Neural progenitor cell (in vitro differentiated cells): ENCODE measurements at regions not wholly inside any gene's neighbourhood (a gene's known extent, or its start where the extent isn't known, plus 50 kb on each side); places are given as distances from the start of the nearest gene placed in this dataset.

ENCODE experiments used
- DNase-seq: peaks from one replicate; pipeline ENCODE4 v3.0.0-alpha.2; 2016; ENCODE audit warnings: low spot score
- H2AFZ ChIP-seq: fragments of 200-600 bp; sonication (generic); replicated peaks from 2 replicates; pipeline ENCODE4 v1.6.1; 2016; ENCODE audit warnings: antibody characterized with exemption
- H3F3A ChIP-seq: fragments of 200-600 bp; sonication (generic); 2 replicates; pipeline ENCODE4 v1.6.1; 2016; ENCODE audit warnings: antibody characterized with exemption, low read depth
- H3K27ac ChIP-seq: fragments of 200-600 bp; sonication (generic); 2 replicates; pipeline ENCODE4 v1.5.1; 2016; ENCODE audit warnings: mild to moderate bottlenecking
- H3K27me3 ChIP-seq: fragments of 200-600 bp; sonication (generic); 2 replicates; pipeline ENCODE4 v1.6.1; 2016; ENCODE audit warnings: mild to moderate bottlenecking, moderate library complexity
- H3K36me3 ChIP-seq: fragments of 200-600 bp; sonication (generic); 2 replicates; pipeline ENCODE4 v1.5.1; 2016
- H3K4me1 ChIP-seq: fragments of 200-600 bp; sonication (generic); 2 replicates; pipeline ENCODE4 v1.6.1; 2016; ENCODE audit warnings: mixed run types
- H3K4me2 ChIP-seq: fragments of 200-600 bp; sonication (generic); 2 replicates; pipeline ENCODE4 v1.6.1; 2016
- H3K4me3 ChIP-seq: fragments of 200-600 bp; sonication (generic); 2 replicates; pipeline ENCODE4 v1.5.1; 2016
- H3K79me2 ChIP-seq: fragments of 200-600 bp; sonication (generic); 2 replicates; pipeline ENCODE4 v1.6.1; 2016; ENCODE audit warnings: low read depth
- H3K9ac ChIP-seq: fragments of 200-600 bp; sonication (generic); 2 replicates; pipeline ENCODE4 v1.6.1; 2016
- H3K9me3 ChIP-seq: fragments of 200-600 bp; sonication (generic); 2 replicates; pipeline ENCODE4 v1.5.1; 2016; ENCODE audit warnings: low read depth
- H4K20me1 ChIP-seq: fragments of 200-600 bp; sonication (generic); 2 replicates; pipeline ENCODE4 v1.6.1; 2016; ENCODE audit warnings: low read depth
- H3K27ac Mint-ChIP-seq: 3 replicates; pipeline ENCODE4 v1.8.0; 2021; ENCODE audit warnings: mixed read lengths
- H3K27me3 Mint-ChIP-seq: 2 replicates; pipeline ENCODE4 v1.8.0; 2022; ENCODE audit warnings: low read depth, mild to moderate bottlenecking, inconsistent platforms, moderate library complexity, mixed read lengths; ENCODE audit not compliant: insufficient read depth
- H3K36me3 Mint-ChIP-seq: 3 replicates; pipeline ENCODE4 v1.8.0; 2021; ENCODE audit warnings: mixed read lengths
- H3K4me1 Mint-ChIP-seq: 3 replicates; pipeline ENCODE4 v1.8.0; 2021; ENCODE audit warnings: mixed read lengths
- H3K4me3 Mint-ChIP-seq: 3 replicates; pipeline ENCODE4 v1.8.0; 2021; ENCODE audit warnings: mild to moderate bottlenecking, moderate library complexity, mixed read lengths
- H3K9me3 Mint-ChIP-seq: 3 replicates; pipeline ENCODE4 v1.8.0; 2020; ENCODE audit warnings: mixed read lengths
- EZH2 ChIP-seq: fragments of 200-600 bp; sonication (generic); IDR thresholded peaks from 2 replicates; pipeline ENCODE4 v1.6.1; 2017; ENCODE audit warnings: antibody characterized with exemption, mild to moderate bottlenecking, moderate library complexity
- EZH2phosphoT487 ChIP-seq: fragments of 200-600 bp; sonication (generic); IDR thresholded peaks from 2 replicates; pipeline ENCODE4 v1.6.1; 2017; ENCODE audit warnings: antibody characterized with exemption
- TF ChIP-seq, protein P1 (sequence below): fragments of 200-600 bp; sonication (generic); IDR thresholded peaks from 2 replicates; pipeline ENCODE4 v1.5.1; 2017; ENCODE audit warnings: antibody characterized with exemption, mild to moderate bottlenecking

GRCh38 chr13:102993348-102993747, 72.9 kb downstream of the SLC10A2 start:
- H3K36me3 ChIP-seq = no peaks in the 10 kb centered on the region
- Mint-ChIP-seq H3K9me3 (peaks cover 22% of the 10 kb centered on the region), H3K4me3 (no peak overlapping the region), H3K27ac (no peak overlapping the region), H3K27me3 (no peaks in the 10 kb centered on the region), H3K36me3 (no peaks in the 10 kb centered on the region), H3K4me1 (no peaks in the 10 kb centered on the region)
- H3K4me3 ChIP-seq = no peak overlapping the region
- no peak overlapping the region for H3K9ac ChIP-seq
- no peaks in the 10 kb centered on the region for H3F3A ChIP-seq
- H3K4me1 ChIP-seq = no peaks in the 10 kb centered on the region
- TF ChIP-seq, protein P1, sequence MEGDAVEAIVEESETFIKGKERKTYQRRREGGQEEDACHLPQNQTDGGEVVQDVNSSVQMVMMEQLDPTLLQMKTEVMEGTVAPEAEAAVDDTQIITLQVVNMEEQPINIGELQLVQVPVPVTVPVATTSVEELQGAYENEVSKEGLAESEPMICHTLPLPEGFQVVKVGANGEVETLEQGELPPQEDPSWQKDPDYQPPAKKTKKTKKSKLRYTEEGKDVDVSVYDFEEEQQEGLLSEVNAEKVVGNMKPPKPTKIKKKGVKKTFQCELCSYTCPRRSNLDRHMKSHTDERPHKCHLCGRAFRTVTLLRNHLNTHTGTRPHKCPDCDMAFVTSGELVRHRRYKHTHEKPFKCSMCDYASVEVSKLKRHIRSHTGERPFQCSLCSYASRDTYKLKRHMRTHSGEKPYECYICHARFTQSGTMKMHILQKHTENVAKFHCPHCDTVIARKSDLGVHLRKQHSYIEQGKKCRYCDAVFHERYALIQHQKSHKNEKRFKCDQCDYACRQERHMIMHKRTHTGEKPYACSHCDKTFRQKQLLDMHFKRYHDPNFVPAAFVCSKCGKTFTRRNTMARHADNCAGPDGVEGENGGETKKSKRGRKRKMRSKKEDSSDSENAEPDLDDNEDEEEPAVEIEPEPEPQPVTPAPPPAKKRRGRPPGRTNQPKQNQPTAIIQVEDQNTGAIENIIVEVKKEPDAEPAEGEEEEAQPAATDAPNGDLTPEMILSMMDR = no peak
- TF ChIP-seq EZH2 (no peak), EZH2phosphoT487 (no peak)
- H2AFZ ChIP-seq = no peak overlapping the region
- H3K79me2 ChIP-seq = no peaks in the 10 kb centered on the region
- H3K4me2 ChIP-seq = no peak overlapping the region
- H3K9me3 ChIP-seq = no peaks in the 10 kb centered on the region
- DNase-seq = no peak
- H3K27me3 ChIP-seq = no peaks in the 10 kb centered on the region
- H3K27ac ChIP-seq = no peak overlapping the region
- no peaks in the 10 kb centered on the region for H4K20me1 ChIP-seq

- H3K36me3 Mint-ChIP-seq = peaks cover 2% of the 10 kb centered on the region
- DNase-seq = no peak
- no peak overlapping the region for H2AFZ ChIP-seq
- H3K27me3 Mint-ChIP-seq = peaks cover 2% of the 10 kb centered on the region
- no peak overlapping the region for H3K9ac ChIP-seq
- H3K4me1 ChIP-seq = no peaks in the 10 kb centered on the region
- H3K9me3 ChIP-seq = no peaks in the 10 kb centered on the region
- no peaks in the 10 kb centered on the region for H3K27me3 ChIP-seq
- H3K27ac Mint-ChIP-seq = no peak overlapping the region
- TF ChIP-seq EZH2 (no peak), EZH2phosphoT487 (no peak)
- TF ChIP-seq, protein P1 = no peak
- no peaks in the 10 kb centered on the region for H3K4me1 Mint-ChIP-seq
- no peaks in the 10 kb centered on the region for H3K36me3 ChIP-seq
- no peak overlapping the region for H3K27ac ChIP-seq
- H3K4me2 ChIP-seq = no peak overlapping the region
- H3K79me2 ChIP-seq = no peaks in the 10 kb centered on the region
- H3K4me3 ChIP-seq = no peak overlapping the region
- H3K9me3 Mint-ChIP-seq = peaks cover 30% of the 10 kb centered on the region
- H4K20me1 ChIP-seq = no peaks in the 10 kb centered on the region
- no peaks in the 10 kb centered on the region for H3F3A ChIP-seq
- no peak overlapping the region for H3K4me3 Mint-ChIP-seq
Measured at GRCh38 chr13:102984210-102984609, 82.0 kb downstream of the SLC10A2 start.

- peaks cover 2% of the 10 kb centered on the region for H3K27me3 Mint-ChIP-seq
- H3K36me3 Mint-ChIP-seq = peaks cover 2% of the 10 kb centered on the region
- H3K4me2 ChIP-seq = no peak overlapping the region
- H3K9me3 ChIP-seq = no peaks in the 10 kb centered on the region
- H3K36me3 ChIP-seq = no peaks in the 10 kb centered on the region
- TF ChIP-seq EZH2 (no peak), EZH2phosphoT487 (no peak)
- TF ChIP-seq, protein P1 = no peak
- peaks cover 23% of the 10 kb centered on the region for H3K9me3 Mint-ChIP-seq
- H3K4me1 ChIP-seq = no peaks in the 10 kb centered on the region
- no peak for DNase-seq
- no peaks in the 10 kb centered on the region for H3K4me1 Mint-ChIP-seq
- H3K27ac ChIP-seq = no peak overlapping the region
- no peaks in the 10 kb centered on the region for H3F3A ChIP-seq
- no peak overlapping the region for H2AFZ ChIP-seq
- no peak overlapping the region for H3K4me3 ChIP-seq
- H4K20me1 ChIP-seq = no peaks in the 10 kb centered on the region
- H3K9ac ChIP-seq = no peak overlapping the region
- no peaks in the 10 kb centered on the region for H3K27me3 ChIP-seq
- no peaks in the 10 kb centered on the region for H3K79me2 ChIP-seq
- H3K27ac Mint-ChIP-seq = no peak overlapping the region
- no peak overlapping the region for H3K4me3 Mint-ChIP-seq
Measured at GRCh38 chr13:102983496-102983895, 82.7 kb downstream of the SLC10A2 start.
